OCI-LY3 (cell line): ENCODE measurements at regions not wholly inside any gene's neighbourhood (a gene's known extent, or its start where the extent isn't known, plus 50 kb on each side); places are given as distances from the start of the nearest gene placed in this dataset.

Experiments
- EZH2phosphoT487 ChIP-seq: fragments of 200-600 bp; shearing (Covaris generic); IDR thresholded peaks from 2 replicates; pipeline ENCODE4 v1.6.1; 2018; ENCODE audit warnings: antibody characterized with exemption, mixed run types, low read depth
- TF ChIP-seq, protein P1 (sequence below): fragments of 200-600, 300-600 bp; sonication (generic); IDR thresholded peaks from 2 replicates; pipeline ENCODE4 v1.5.1; 2014; ENCODE audit warnings: antibody characterized with exemption, low read length, low read depth

DNA sequence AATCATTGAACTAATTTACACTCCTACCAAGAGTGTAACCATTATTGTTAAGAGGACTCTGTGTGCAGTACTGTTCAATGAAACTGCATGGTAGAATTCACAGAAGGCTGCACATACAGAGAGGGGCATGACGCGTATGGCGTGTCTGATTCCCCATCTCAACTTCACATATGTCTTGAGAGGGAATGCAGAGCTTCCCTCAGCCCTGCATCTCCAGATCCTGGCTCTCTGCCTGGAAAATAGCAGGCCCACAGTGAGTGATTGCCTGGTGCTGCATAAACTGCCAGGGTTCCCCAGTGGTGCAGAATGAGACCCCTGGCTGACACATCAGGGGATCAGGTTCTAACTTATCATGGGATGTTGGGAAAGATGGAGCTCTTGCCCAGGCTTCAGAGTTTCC lies 260.2 kb upstream of the ISX start:
- TF ChIP-seq, protein P1, sequence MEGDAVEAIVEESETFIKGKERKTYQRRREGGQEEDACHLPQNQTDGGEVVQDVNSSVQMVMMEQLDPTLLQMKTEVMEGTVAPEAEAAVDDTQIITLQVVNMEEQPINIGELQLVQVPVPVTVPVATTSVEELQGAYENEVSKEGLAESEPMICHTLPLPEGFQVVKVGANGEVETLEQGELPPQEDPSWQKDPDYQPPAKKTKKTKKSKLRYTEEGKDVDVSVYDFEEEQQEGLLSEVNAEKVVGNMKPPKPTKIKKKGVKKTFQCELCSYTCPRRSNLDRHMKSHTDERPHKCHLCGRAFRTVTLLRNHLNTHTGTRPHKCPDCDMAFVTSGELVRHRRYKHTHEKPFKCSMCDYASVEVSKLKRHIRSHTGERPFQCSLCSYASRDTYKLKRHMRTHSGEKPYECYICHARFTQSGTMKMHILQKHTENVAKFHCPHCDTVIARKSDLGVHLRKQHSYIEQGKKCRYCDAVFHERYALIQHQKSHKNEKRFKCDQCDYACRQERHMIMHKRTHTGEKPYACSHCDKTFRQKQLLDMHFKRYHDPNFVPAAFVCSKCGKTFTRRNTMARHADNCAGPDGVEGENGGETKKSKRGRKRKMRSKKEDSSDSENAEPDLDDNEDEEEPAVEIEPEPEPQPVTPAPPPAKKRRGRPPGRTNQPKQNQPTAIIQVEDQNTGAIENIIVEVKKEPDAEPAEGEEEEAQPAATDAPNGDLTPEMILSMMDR: no peak
- no peak for TF ChIP-seq EZH2phosphoT487
